HG02588 (cell line): ENCODE measurements at regions not wholly inside any gene's neighbourhood (a gene's known extent, or its start where the extent isn't known, plus 50 kb on each side); places are given as distances from the start of the nearest gene placed in this dataset.
A peak's percentile ranks its signal among the peaks of the same experiment; 100 is the strongest.
"Not testable (repeated sequence)": the region's sequence is repeated elsewhere in the genome, so short reads cannot be mapped to it uniquely, and the experiment has no call there.

Experiments
- ATAC-seq: cut with Tn5 transposase; IDR thresholded peaks from one replicate; pipeline ENCODE4 v1.9.1; 2021; ENCODE audit warnings: mild to moderate bottlenecking, moderate library complexity; ENCODE audit not compliant: unreplicated experiment

- not testable (repeated sequence) for ATAC-seq
Observed at GRCh38 chrY:25973746-25974145, 351.8 kb downstream of the CDY1 start.

GRCh38 chrY:25987720-25988119 lies 365.8 kb downstream of the CDY1 start:
- not testable (repeated sequence) for ATAC-seq

- ATAC-seq = not testable (repeated sequence)
Observed at GRCh38 chrY:25999848-26000247, 377.9 kb downstream of the CDY1 start.

GRCh38 chrY:26047365-26047764 lies 425.4 kb downstream of the CDY1 start:
- not testable (repeated sequence) for ATAC-seq

- not testable (repeated sequence) for ATAC-seq
Observed at GRCh38 chrY:26057949-26058348, 436.0 kb downstream of the CDY1 start.

- ATAC-seq = not testable (repeated sequence)
Observed at GRCh38 chrY:26059229-26059628, 437.3 kb downstream of the CDY1 start.

GRCh38 chrY:26073167-26073566 lies 451.2 kb downstream of the CDY1 start:
- peak; percentile 95 for ATAC-seq

GRCh38 chrY:26079433-26079832 lies 457.5 kb downstream of the CDY1 start:
- not testable (repeated sequence) for ATAC-seq

GRCh38 chrY:26081266-26081665 lies 459.3 kb downstream of the CDY1 start:
- not testable (repeated sequence) for ATAC-seq

- not testable (repeated sequence) for ATAC-seq
Observed at GRCh38 chrY:26087153-26087552, 465.2 kb downstream of the CDY1 start.
